Hematopoietic multipotent progenitor cell treated with erythropoietin and hydrocortisone succinate and interleukin-3 and kit ligand, for 4 days (in vitro differentiated cells): ENCODE measurements at regions not wholly inside any gene's neighbourhood (a gene's known extent, or its start where the extent isn't known, plus 50 kb on each side); places are given as distances from the start of the nearest gene placed in this dataset.

Source experiments
- DNase-seq: peaks from one replicate; pipeline ENCODE4 v3.0.0-alpha.2; 2015

DNA sequence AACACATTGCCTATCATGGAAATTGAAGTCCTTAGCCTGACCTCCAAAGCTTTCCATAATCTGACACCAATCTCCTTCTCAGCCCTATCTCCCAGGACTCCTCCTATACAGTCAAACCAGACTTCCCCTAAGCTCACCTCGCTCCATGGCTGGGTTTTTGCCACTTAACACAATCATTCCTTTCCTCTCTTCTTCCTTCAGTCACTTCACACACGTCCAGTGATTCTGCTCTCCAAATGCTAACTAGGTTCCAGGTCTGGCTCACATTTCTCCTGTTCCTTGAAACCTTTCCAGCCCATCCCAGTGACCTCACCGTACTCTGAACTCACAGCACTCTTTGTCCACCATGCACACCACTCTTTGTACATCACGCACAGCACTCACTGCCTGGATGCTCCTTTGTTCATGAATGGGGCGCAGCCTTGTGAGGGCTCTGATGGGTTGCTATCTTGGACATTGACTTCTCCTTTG lies 98.4 kb downstream of the GLUL start:
- no peak for DNase-seq

DNA sequence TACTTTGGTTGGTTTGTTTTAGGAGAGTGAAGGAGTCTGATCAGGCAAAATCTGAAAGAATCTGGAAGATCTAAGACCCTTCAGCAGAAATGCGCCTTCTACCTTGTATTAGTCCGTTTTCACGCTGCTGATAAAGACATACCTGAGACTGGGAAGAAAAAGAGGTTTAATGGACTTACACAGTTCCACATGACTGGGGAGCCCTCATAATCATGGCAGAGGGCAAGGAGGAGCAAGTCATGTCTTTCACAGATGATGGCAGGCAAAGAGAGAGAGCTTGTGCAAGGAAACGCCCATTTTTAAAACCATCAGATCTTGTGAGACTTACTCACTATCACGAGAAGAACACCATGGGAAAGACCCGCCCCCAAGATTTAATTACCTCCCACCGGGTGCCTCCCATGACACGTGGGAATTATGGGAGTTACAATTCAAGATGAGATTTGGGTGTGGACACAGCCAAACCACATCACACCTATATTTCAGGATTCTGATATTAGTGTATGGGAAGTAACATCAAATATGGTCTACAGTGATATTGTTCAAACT lies 99.3 kb downstream of the GLUL start:
- DNase-seq: peak; percentile 51

- peak; percentile 67 for DNase-seq
These were observed 99.9 kb downstream of the GLUL start for GRCh38 chr1:182291584-182292192.

GRCh38 chr1:182288749-182289604 lies 102.6 kb downstream of the GLUL start:
- DNase-seq: no peak

DNA sequence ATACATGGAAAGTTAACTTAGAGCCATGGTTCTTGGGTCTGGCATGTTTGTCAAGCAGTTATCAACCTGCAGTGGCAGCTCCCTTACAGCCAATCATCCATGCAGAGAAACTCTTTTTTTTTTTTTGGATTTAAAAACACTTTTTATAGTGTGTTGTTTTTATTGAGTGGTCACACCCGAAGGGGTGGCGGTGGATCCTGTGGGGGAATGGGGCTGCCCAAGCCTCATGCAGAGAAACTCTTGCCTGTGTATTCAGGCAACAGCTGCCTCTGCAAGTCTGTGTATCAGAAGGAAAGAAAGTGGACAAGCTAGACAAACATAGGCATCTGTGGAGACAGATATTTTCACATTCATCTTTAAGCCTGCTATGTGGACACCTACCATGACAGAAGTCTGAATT lies 104.8 kb downstream of the GLUL start:
- DNase-seq: no peak

- DNase-seq: no peak
These were observed 107.6 kb downstream of the GLUL start for GRCh38 chr1:182283746-182284544.

DNA sequence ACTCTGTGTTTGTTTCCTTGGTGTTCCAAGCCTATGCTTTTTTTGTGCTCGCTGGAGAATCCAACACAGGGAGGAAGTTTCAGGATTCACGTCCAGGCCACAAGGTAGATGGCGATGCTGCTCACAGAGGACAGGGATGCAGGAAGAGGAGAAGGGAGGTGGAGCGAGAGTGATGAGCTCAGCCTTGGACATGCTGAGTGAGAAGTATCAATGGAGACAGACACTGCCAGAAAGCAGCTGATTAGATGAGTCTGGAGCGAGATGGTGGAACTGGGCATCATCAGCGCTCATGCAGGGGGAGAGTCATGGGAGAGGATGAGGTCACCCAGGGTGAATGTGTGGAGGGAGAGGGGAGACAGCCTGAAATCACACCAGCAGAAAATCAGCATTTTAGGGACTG lies 110.0 kb downstream of the GLUL start:
- no peak for DNase-seq

DNA sequence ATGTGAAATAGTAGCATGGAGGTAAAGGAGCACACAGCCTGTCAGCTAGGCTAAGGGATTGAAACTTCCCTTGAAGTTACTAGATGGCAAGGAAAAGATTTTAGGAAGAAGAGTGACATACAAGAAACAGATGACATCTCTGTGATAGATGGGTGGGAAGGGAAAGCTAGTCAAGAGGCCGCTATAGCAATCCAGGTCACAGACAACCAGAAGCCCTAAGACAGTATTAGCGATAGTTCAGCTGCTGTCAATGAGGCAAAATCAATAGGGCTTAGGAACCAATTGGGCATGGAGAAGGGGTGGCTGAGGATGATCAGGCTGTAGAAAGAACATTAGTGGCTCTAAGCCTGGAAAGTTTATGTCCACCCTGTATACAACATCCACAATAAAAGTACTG lies 111.1 kb downstream of the GLUL start:
- no peak for DNase-seq

- DNase-seq: no peak
These were observed 111.7 kb downstream of the GLUL start for GRCh38 chr1:182279724-182280503.

DNA sequence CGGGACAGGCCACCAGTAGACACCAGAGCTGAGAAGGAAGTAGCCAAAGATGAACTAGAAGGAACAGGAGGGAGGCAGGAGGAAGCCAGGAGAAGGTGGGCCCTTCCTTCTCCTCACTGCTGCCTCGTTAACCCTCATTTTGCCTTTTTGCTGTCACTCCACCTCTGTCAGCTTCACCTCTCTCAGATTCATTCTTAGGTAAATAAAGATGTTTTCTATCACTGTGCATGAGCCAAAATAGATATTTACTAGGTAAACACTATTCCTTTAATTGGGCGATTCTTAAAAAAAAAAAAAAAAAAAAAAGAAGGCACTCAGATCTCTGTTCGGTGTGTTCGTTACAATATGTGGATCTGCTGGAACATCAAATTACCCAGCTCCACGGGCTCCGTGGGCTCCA lies 112.3 kb downstream of the GLUL start:
- no peak for DNase-seq

DNA sequence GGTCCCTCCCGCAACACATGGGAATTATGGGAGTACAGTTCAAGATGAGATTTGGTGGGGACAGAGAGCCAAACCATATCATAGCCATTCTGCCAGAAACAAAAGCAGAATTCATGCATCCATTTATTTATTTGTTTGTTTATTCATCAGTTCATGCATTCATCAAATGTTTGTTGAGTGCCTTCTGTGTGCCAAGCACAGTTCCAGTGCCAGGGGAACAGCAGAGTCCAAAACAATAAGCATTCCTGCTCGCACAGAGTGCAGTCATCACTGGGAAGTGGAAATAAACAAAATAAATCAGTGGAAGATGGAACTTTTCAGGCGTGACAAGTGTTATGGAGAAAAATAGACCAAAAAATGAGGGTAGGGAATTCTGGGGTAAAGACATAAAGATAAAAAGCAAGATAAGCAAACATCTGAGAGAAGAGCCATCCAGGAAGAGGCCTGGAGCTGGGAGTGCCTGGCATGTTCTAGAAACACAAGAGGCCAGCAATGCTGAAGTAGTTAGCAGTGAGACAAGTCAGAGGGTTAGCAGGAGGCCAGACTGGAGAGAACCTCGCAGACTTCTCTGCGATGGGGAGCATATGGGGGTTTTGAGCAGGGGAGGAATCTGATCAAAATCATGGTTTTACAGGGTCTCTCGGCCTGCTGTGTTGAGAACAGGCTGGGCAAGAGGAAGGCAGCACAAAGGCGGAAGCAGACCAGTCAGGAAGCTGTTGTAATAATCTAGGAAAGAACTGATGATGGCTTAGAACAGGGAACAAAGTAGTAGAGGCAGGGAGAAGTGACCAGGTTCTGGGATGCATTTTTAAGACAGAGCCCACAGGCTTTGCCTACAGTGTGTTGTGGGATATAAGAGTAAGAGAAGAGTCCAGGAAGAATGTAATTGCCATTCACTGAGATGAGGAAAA lies 113.2 kb downstream of the GLUL start:
- no peak for DNase-seq

DNA sequence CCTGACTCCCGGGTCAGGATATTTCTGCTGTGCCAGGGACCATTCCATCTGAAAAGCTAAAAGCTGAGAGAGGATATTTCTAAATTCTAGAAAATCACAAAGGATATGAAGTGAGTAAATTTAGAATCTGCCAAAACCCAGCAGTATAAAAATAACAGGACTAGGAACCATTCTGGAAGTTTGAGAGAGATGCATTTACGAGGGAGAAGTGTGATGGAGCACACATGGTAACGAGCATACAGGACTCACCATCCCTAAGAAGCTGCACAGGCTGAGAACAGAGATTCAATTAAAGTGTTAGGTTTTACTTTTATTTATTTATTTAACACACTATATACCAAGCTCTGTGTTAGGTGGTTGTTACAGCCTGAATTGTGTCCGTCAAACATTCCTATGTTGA lies 116.3 kb downstream of the GLUL start:
- no peak for DNase-seq

DNA sequence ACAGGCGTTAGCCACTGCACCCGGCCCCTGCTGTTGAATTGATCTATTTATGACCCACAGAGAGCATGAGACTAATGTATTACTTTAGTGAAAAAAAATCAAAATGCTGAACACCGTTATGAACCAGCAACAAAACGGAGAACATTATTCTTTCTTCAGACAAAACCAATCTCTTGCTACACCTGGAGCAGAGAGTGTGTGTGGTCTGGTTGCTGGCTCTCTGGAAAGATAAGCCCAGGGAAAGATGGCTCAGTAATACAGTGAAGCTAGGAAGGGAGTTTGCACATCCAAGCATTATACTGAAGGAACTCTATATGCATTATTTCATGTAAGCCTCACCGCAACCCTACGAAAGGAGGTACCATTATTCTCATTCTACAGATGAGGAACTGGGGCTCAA lies 117.0 kb downstream of the GLUL start:
- DNase-seq: no peak

DNA sequence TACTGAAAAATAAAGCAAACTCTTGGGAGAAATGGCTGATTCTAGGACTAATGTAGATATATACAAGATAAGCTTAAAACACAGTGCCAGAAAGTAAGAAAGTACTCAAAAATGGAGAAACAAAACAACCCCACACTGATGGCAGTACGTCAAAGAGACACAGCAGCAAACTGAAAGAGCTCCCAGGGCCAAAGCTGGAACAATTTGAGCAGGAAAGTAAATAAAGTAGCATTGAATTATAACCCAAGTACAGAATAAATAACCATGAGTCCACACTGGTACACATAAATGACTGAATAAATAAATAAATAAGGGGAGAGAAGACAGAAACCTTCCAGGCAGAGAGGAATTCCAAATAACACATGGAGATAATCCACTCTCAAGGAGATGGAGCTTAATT lies 120.9 kb downstream of the GLUL start:
- no peak for DNase-seq

GRCh38 chr1:182269097-182269496 lies 122.5 kb downstream of the GLUL start:
- DNase-seq: no peak

- DNase-seq: peak; percentile 54
These were observed 122.9 kb downstream of the GLUL start for GRCh38 chr1:182268669-182269068.

GRCh38 chr1:182264185-182264584 lies 127.4 kb downstream of the GLUL start:
- DNase-seq: no peak

DNA sequence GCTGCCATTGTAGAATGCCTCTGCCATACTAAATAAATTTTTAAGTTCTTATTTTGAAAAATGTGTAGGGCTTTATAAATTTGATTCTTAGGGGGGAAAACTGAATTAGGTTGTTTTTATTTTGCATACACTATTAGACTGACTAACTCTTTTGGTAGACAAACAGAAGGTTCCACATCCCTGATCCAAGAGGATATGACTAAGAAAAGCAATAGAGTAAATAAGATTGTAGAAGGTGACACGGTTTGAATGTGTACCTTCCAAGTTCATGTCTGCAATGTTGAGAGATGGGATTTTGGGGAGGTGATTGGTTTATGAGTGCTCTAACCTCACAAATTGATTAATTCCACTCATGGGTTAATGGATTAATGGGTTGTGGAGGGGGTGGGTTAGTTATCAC lies 127.9 kb downstream of the GLUL start:
- no peak for DNase-seq

GRCh38 chr1:182262425-182262824 lies 129.2 kb downstream of the GLUL start:
- peak; percentile 79 for DNase-seq

- DNase-seq: no peak
These were observed 129.9 kb downstream of the GLUL start for GRCh38 chr1:182261655-182262054.

DNA sequence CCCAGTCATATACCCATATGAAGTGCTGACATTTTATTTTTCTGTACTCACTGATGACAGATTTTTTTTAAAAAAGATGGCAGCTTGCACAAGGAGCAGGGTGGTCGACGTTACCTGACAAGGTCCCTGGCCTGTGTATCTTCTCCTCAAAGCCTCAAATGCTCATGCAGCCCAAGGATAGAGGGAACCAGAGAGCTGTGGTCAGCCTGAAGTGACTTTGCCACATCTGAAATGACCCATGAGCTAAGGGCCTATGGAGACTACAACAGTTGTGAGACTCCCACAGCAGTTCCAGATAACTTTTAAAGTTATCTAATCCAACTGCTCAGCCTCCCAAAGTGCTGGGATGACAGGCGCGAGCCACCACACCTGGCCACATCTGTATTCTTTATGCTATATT lies 131.1 kb downstream of the GLUL start:
- peak; percentile 45 for DNase-seq
